H1 (cell line): ENCODE measurements at regions not wholly inside any gene's neighbourhood (a gene's known extent, or its start where the extent isn't known, plus 50 kb on each side); places are given as distances from the start of the nearest gene placed in this dataset.

Experiments
- CTCF ChIP-seq, 3 experiments: IDR thresholded peaks; 1 replicate in 2 of 3; 2 replicates in 1 of 3; pipeline versions ENCODE4 v1.5.1 to v1.6.1; 2011; ENCODE audit warnings: low read length in 3 of 3, mild to moderate bottlenecking in 3 of 3, inconsistent platforms in 2 of 3, low read depth in 1 of 3, moderate library complexity in 1 of 3; ENCODE audit not compliant: insufficient read depth in 1 of 3; ENCODE audit errors: control extremely low read depth in 1 of 3
- EZH2 ChIP-seq: fragments of 200-600 bp; sonication (generic); IDR thresholded peaks from 2 replicates; pipeline ENCODE4 v1.7.1; 2012; ENCODE audit warnings: low read depth, mild to moderate bottlenecking, moderate library complexity, low read length, inconsistent platforms; ENCODE audit not compliant: severe bottlenecking
- FOSL1 ChIP-seq: IDR thresholded peaks from 2 replicates; pipeline ENCODE4 v1.6.1; 2011; ENCODE audit warnings: mild to moderate bottlenecking, low read depth, low read length, moderate library complexity; ENCODE audit not compliant: insufficient read depth
- GTF2F1 ChIP-seq: IDR thresholded peaks from 2 replicates; pipeline ENCODE4 v1.6.1; 2012; ENCODE audit warnings: low read depth, low read length, improper control_type of control experiment, borderline replicate concordance
- NRF1 ChIP-seq: IDR thresholded peaks from 2 replicates; pipeline ENCODE4 v1.6.1; 2011; ENCODE audit warnings: mild to moderate bottlenecking, low read depth, low read length, improper control_type of control experiment
- POLR2A ChIP-seq, 2 experiments: IDR thresholded peaks; 1 replicate in 1 of 2; 2 replicates in 1 of 2; pipeline ENCODE4 v1.6.1; 2011; ENCODE audit warnings: low read depth in 2 of 2, low read length in 2 of 2, mild to moderate bottlenecking in 2 of 2; ENCODE audit errors: control extremely low read depth in 1 of 2
- POLR2AphosphoS5 ChIP-seq: IDR thresholded peaks from 2 replicates; pipeline ENCODE4 v1.6.1; 2011; ENCODE audit warnings: low read depth, low read length
- RAD21 ChIP-seq, 2 experiments: IDR thresholded peaks in 1 of 2; conservative IDR thresholded peaks in 1 of 2; 2 replicates each; pipeline ENCODE4 v1.6.1; 2011; ENCODE audit warnings: low read depth in 2 of 2, low read length in 2 of 2, improper control_type of control experiment in 1 of 2, inconsistent platforms in 1 of 2, mild to moderate bottlenecking in 1 of 2, moderate library complexity in 1 of 2
- TAF1 ChIP-seq: IDR thresholded peaks from 2 replicates; pipeline ENCODE4 v1.6.1; 2011; ENCODE audit warnings: mild to moderate bottlenecking, low read depth, low read length
- TBP ChIP-seq: IDR thresholded peaks from 2 replicates; pipeline ENCODE4 v1.6.1; 2011; ENCODE audit warnings: low read depth, low read length, improper control_type of control experiment

DNA sequence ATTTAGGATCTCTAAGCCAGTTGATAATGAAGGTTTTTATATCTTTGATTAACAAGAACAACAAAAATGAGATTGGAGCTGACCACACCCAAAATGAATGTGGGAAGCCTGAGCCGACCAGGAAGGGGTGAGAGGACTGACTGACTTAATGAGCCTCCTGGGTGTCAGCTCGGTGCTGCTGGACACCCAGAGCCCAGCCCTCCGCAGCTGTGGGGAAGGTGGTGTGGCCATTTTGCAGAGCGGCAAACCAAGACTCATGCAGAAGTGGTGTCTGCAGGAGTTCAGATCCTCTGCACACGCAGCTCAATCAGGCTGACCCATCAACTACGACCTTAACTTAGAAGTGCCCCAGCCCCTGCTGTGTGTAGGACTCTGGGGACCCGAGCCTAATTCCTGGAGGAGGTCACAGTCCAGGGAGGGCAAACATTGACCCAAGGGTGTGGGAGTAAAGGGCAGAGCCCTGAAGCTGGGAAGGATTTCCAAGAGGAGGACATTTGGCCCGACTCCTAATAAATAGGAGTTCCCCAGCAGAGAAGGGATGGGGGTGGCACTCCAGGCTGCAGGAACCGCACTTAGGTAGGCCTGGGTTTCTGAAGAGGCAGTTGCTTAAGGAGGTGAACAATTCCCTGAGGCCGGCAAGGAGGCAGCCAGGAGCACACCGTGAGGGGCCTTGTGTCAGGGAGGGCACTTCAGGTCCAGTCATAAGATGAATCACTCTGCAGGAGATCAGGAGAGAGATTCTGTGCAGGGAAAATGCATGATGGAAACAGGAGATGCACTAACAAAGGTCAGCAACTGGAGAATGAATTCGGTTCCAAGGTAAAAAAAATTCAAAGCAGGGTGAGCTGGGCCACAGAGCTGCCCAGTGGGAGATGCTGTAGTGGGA, 197.1 kb upstream of the TPM1 start:
- TF ChIP-seq CTCF (IDR thresholded peaks at IDR 0.05; ENCODE audit: control extremely low read depth in 1 of 3, insufficient read depth in 1 of 3, low read depth in 1 of 3, low read length in 3 of 3), result no peak
- no peak for TF ChIP-seq NRF1
- TF ChIP-seq EZH2, result no peak
- no peak for TF ChIP-seq POLR2AphosphoS5
- no peak for TF ChIP-seq TAF1
- no peak for TF ChIP-seq FOSL1
- no peak for TF ChIP-seq RAD21 (IDR thresholded peaks at IDR 0.05 in 1 of 2, conservative IDR thresholded peaks at IDR 0.05 in 1 of 2; ENCODE audit: low read depth in 2 of 2, low read length in 2 of 2)
- no peak for TF ChIP-seq TBP
- TF ChIP-seq GTF2F1, result no peak
- TF ChIP-seq POLR2A (IDR thresholded peaks at IDR 0.05; ENCODE audit: control extremely low read depth in 1 of 2, low read depth in 2 of 2, low read length in 2 of 2), result no peak
